ENCODE measurements at regions not wholly inside any gene's neighbourhood (a gene's known extent, or its start where the extent isn't known, plus 50 kb on each side); places are given as distances from the start of the nearest gene placed in this dataset.

DNA sequence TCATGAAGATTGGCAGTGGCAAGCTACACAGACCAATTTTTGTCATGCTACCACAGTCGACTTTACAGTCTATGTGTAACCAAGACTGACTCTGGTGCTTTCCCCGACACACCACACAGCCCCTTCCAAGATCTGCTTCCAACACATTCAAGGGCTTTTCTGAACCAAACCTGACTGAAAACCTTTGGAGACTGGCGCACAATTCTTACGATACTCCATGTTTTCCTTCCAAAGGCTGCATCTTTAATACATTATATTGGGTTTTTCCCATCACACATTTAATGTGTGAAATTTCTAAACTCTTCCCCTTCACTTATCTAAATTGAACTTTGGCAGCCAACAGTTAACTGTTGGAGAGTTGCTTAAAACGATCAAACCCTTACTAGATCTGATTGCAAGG lies 127.7 kb upstream of the SOX5 start:
- Mint-ChIP-seq H3K4me1 (ENCODE audit: low read depth) (peaks cover 35% of the 10 kb centered on the region), H3K27ac (no peak overlapping the region), H3K36me3 (ENCODE audit: insufficient read depth) (no peaks in the 10 kb centered on the region), H3K4me3 (ENCODE audit: low read depth) (no peak overlapping the region), H3K9me3 (ENCODE audit: low read depth) (no peaks in the 10 kb centered on the region), H3K27me3 (no peaks in the 10 kb centered on the region)
- TF ChIP-seq, protein P1, sequence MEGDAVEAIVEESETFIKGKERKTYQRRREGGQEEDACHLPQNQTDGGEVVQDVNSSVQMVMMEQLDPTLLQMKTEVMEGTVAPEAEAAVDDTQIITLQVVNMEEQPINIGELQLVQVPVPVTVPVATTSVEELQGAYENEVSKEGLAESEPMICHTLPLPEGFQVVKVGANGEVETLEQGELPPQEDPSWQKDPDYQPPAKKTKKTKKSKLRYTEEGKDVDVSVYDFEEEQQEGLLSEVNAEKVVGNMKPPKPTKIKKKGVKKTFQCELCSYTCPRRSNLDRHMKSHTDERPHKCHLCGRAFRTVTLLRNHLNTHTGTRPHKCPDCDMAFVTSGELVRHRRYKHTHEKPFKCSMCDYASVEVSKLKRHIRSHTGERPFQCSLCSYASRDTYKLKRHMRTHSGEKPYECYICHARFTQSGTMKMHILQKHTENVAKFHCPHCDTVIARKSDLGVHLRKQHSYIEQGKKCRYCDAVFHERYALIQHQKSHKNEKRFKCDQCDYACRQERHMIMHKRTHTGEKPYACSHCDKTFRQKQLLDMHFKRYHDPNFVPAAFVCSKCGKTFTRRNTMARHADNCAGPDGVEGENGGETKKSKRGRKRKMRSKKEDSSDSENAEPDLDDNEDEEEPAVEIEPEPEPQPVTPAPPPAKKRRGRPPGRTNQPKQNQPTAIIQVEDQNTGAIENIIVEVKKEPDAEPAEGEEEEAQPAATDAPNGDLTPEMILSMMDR (IDR thresholded peaks at IDR 0.05; ENCODE audit: unreplicated experiment) = no peak
- DNase-seq (ENCODE audit: low spot score, unreplicated experiment) = no peak

DNA sequence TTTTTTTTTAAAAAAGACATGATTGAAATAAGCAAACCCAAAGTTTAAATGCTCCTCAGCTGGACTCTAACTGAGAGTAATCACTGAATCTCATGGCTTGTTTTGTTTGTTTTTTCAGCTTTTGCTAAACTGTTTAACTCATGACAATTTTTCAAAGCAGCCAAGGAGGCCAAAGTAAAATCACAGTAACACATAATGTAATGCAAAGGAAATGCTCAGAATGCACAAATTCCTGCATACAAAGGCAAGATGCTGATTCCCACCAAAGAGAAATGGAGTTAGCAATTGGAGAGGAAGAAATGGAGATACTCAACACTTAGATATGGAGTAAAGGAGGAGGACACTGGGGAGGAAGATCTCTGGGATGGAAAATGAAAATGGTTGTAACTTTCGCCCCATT lies 126.2 kb upstream of the SOX5 start:
- peaks cover 29% of the 10 kb centered on the region for H3K4me1 Mint-ChIP-seq (ENCODE audit: low read depth)
- TF ChIP-seq, protein P1 (IDR thresholded peaks at IDR 0.05; ENCODE audit: unreplicated experiment) = no peak
- no peak overlapping the region for H3K4me3 Mint-ChIP-seq (ENCODE audit: low read depth)
- H3K36me3 Mint-ChIP-seq (ENCODE audit: insufficient read depth) = no peaks in the 10 kb centered on the region
- H3K27ac Mint-ChIP-seq = no peak overlapping the region
- DNase-seq (ENCODE audit: low spot score, unreplicated experiment) = no peak
- H3K27me3 Mint-ChIP-seq = no peaks in the 10 kb centered on the region
- H3K9me3 Mint-ChIP-seq (ENCODE audit: low read depth) = peaks cover 2% of the 10 kb centered on the region

DNA sequence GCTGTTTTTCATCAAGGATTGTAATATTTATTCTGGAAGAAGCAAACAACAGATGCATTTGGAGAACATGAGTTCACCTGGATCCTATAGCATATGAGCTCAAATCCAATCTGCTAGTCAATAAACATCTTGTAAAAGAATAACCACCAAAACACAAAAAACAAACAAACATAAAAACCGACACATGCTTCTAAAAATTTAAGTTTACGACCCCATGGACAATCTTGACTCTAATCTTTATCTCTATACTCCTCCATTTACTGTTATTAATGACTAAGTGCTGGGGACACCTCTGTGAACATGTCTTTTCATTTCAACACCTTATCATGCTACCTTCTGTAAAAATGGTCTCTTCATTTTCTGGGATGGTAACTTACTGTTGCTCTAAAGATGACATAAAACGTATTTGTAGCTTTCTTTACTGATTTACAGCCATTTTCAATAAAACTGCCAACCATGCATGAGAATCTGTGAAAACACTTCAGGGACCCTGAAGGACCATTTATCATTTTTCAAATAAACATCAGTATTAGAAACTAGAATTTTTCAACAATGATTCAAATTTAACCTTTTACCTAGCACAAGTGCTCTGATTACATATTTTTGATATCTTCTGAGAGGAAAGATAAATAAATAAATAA lies 123.8 kb upstream of the SOX5 start:
- TF ChIP-seq, protein P1 (IDR thresholded peaks at IDR 0.05; ENCODE audit: unreplicated experiment) = no peak
- no peaks in the 10 kb centered on the region for H3K27me3 Mint-ChIP-seq
- H3K9me3 Mint-ChIP-seq (ENCODE audit: low read depth) = peaks cover 2% of the 10 kb centered on the region
- no peaks in the 10 kb centered on the region for H3K36me3 Mint-ChIP-seq (ENCODE audit: insufficient read depth)
- H3K27ac Mint-ChIP-seq = no peak overlapping the region
- DNase-seq (ENCODE audit: low spot score, unreplicated experiment) = no peak
- no peak overlapping the region for H3K4me3 Mint-ChIP-seq (ENCODE audit: low read depth)
- H3K4me1 Mint-ChIP-seq (ENCODE audit: low read depth) = peaks cover 40% of the 10 kb centered on the region

DNA sequence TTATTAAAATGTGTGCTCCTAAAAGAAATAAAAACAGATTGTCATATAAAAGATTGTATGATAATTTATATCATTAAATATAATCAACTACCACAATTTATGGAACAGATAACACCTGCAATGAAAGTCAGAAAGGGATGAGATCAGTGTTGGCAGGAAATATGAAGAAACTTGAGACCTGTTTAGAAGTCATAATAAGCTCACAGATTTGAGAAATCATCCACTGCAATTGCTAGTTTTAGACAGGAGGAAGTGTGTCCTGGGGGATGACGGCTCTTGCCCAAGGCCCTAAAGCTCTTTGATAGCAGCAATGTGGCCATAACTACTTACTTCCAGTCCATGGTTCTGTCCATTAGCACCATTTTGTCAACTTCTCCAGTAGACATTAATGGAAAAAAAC lies 122.8 kb upstream of the SOX5 start:
- TF ChIP-seq, protein P1 (IDR thresholded peaks at IDR 0.05; ENCODE audit: unreplicated experiment) = no peak
- H3K36me3 Mint-ChIP-seq (ENCODE audit: insufficient read depth) = no peaks in the 10 kb centered on the region
- peaks cover 37% of the 10 kb centered on the region for H3K4me1 Mint-ChIP-seq (ENCODE audit: low read depth)
- no peaks in the 10 kb centered on the region for H3K27me3 Mint-ChIP-seq
- H3K9me3 Mint-ChIP-seq (ENCODE audit: low read depth) = peaks cover 5% of the 10 kb centered on the region
- no peak for DNase-seq (ENCODE audit: low spot score, unreplicated experiment)
- H3K27ac Mint-ChIP-seq = no peak overlapping the region
- H3K4me3 Mint-ChIP-seq (ENCODE audit: low read depth) = no peak overlapping the region

DNA sequence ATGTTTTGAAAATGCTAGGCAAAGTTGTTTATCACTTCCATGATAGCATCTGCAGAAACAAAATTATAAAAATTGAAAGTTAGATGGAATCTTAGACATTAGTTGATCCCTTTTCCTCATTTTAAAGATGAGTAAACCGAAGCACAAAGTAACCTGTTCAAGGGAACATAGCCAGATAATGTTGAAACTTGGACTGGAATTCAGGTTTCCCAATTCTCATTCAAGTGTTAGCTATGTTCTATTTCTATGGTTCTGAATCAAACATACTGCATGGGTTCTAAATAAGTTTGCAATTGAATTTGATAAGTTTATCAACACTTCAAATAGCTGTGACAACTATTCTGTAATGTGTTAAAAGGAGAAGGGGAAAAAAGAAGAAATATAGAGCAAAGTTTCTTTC lies 122.4 kb upstream of the SOX5 start:
- Mint-ChIP-seq H3K27me3 (no peaks in the 10 kb centered on the region), H3K27ac (no peak overlapping the region), H3K36me3 (ENCODE audit: insufficient read depth) (no peaks in the 10 kb centered on the region), H3K4me3 (ENCODE audit: low read depth) (no peak overlapping the region), H3K9me3 (ENCODE audit: low read depth) (peaks cover 5% of the 10 kb centered on the region), H3K4me1 (ENCODE audit: low read depth) (peaks cover 35% of the 10 kb centered on the region)
- TF ChIP-seq, protein P1 (IDR thresholded peaks at IDR 0.05; ENCODE audit: unreplicated experiment) = no peak
- DNase-seq (ENCODE audit: low spot score, unreplicated experiment) = no peak
